Testis (tissue), 2 donors: ENCODE measurements at regions not wholly inside any gene's neighbourhood (a gene's known extent, or its start where the extent isn't known, plus 50 kb on each side); places are given as distances from the start of the nearest gene placed in this dataset.

Experiments
- POLR2A ChIP-seq: fragments of 450-650 bp; IDR thresholded peaks from one replicate; pipeline ENCODE4 v1.6.1; 2017; ENCODE audit warnings: antibody characterized with exemption, mild to moderate bottlenecking, moderate library complexity
- TF ChIP-seq, protein P1 (sequence below), 3 experiments: fragments of 450-650 bp in 2 of 3; fragments of 200-600 bp in 1 of 3; sonication (generic) in 1 of 3; IDR thresholded peaks; one replicate each; pipeline ENCODE4 v1.5.1; 2016 to 2019; ENCODE audit warnings: antibody characterized with exemption in 3 of 3, mild to moderate bottlenecking in 2 of 3, moderate library complexity in 1 of 3

DNA sequence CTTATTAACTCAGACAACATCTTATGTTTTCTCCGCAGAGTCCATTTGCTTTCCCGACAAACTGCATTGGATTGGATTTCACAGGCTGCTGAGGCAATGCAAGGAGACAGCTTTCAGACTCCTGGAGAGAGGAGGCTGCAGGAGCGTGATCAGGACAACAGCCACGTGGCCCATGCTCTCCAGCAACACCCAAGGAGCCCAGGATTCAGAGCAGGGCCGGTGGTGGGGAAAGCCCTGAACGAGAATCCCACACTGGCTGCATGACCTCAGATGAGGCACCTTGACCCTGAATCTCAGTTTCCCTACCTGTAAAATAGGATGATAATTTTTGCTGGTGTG, 78.3 kb upstream of the NFASC start:
- TF ChIP-seq POLR2A: no peak
- TF ChIP-seq, protein P1, sequence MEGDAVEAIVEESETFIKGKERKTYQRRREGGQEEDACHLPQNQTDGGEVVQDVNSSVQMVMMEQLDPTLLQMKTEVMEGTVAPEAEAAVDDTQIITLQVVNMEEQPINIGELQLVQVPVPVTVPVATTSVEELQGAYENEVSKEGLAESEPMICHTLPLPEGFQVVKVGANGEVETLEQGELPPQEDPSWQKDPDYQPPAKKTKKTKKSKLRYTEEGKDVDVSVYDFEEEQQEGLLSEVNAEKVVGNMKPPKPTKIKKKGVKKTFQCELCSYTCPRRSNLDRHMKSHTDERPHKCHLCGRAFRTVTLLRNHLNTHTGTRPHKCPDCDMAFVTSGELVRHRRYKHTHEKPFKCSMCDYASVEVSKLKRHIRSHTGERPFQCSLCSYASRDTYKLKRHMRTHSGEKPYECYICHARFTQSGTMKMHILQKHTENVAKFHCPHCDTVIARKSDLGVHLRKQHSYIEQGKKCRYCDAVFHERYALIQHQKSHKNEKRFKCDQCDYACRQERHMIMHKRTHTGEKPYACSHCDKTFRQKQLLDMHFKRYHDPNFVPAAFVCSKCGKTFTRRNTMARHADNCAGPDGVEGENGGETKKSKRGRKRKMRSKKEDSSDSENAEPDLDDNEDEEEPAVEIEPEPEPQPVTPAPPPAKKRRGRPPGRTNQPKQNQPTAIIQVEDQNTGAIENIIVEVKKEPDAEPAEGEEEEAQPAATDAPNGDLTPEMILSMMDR (IDR thresholded peaks at IDR 0.05): no peak
